Prostate gland (tissue), 2 donors: ENCODE measurements at regions not wholly inside any gene's neighbourhood (a gene's known extent, or its start where the extent isn't known, plus 50 kb on each side); places are given as distances from the start of the nearest gene placed in this dataset.

Experiments used
- DNase-seq: peaks from one replicate; pipeline ENCODE4 v3.0.0-alpha.2; 2019; ENCODE audit warnings: low spot score
- H3K27ac ChIP-seq, 2 donors: fragments of 200-600 bp; sonication (generic); 2 replicates each; pipeline ENCODE4 v1.5.1; 2017 to 2019
- H3K27me3 ChIP-seq: fragments of 200-600 bp; sonication (generic); replicated peaks from 2 replicates; pipeline ENCODE4 v1.5.1; 2019; ENCODE audit not compliant: insufficient read depth
- H3K36me3 ChIP-seq, 2 donors: fragments of 200-600 bp; sonication (generic); 1 replicate in 1 of 2; 2 replicates in 1 of 2; pipeline versions ENCODE4 v1.5.1 to v1.8.1; 2017 to 2019
- H3K4me1 ChIP-seq: fragments of 200-600 bp; sonication (generic); replicated peaks from 2 replicates; pipeline ENCODE4 v1.5.1; 2019
- H3K4me3 ChIP-seq, 2 donors: fragments of 200-600 bp; sonication (generic); 2 replicates each; pipeline ENCODE4 v1.5.1; 2017 to 2019
- H3K9me3 ChIP-seq: fragments of 200-600 bp; sonication (generic); 2 replicates; pipeline ENCODE4 v1.5.1; 2017
- CTCF ChIP-seq, 4 experiments: fragments of 200-600 bp in 2 of 4; fragments of 450-650 bp in 2 of 4; sonication (generic) in 2 of 4; IDR thresholded peaks; 1 replicate in 3 of 4; 2 replicates in 1 of 4; pipeline ENCODE4 v1.5.1; 2016 to 2019; ENCODE audit warnings: antibody characterized with exemption in 4 of 4, mild to moderate bottlenecking in 2 of 4, moderate library complexity in 2 of 4
- POLR2A ChIP-seq: fragments of 450-650 bp; IDR thresholded peaks from one replicate; pipeline ENCODE4 v1.6.1; 2016; ENCODE audit warnings: antibody characterized with exemption, mild to moderate bottlenecking
- POLR2AphosphoS5 ChIP-seq: sonication (generic); formaldehyde crosslinking; IDR thresholded peaks from one replicate; pipeline ENCODE4 v1.6.1; 2017; ENCODE audit warnings: antibody characterized with exemption
- WGBS: methylation state at CpG from one replicate; pipeline ENCODE4 v1.1.5; 2018; 5-methylcytosine and 5-hydroxymethylcytosine counted together
- intact Hi-C: fragments of 100-400 bp; cut with DNase I; formaldehyde crosslinking; loops from one replicate; pipeline ENCODE4 v1.14.2; 2022

GRCh38 chr12:90899456-90900182 lies 55.4 kb downstream of the CCER1 start:
- WGBS, result 70% methylated on average over 4 of the region's 4 CpGs
- intact Hi-C loops, result no loop called here
- DNase-seq, result no peak

GRCh38 chr12:90897986-90898385 lies 57.0 kb downstream of the CCER1 start:
- no peaks in the 10 kb centered on the region for H3K36me3 ChIP-seq
- no peaks in the 10 kb centered on the region for H3K27me3 ChIP-seq
- no peak for DNase-seq
- no peak overlapping the region for H3K4me3 ChIP-seq
- intact Hi-C loops, result no loop called here
- H3K4me1 ChIP-seq, result no peaks in the 10 kb centered on the region
- no peaks in the 10 kb centered on the region for H3K9me3 ChIP-seq
- TF ChIP-seq POLR2A (no peak), POLR2AphosphoS5 (no peak), CTCF (IDR thresholded peaks at IDR 0.05) (no peak)
- no peak overlapping the region for H3K27ac ChIP-seq

More at GRCh38 chr12:90899456-90900182, 55.4 kb downstream of the CCER1 start:
- Histone ChIP-seq H3K27ac (no peak overlapping the region), H3K4me1 (no peaks in the 10 kb centered on the region), H3K4me3 (no peak overlapping the region), H3K36me3 (no peaks in the 10 kb centered on the region), H3K9me3 (no peaks in the 10 kb centered on the region), H3K27me3 (no peaks in the 10 kb centered on the region)
- no peak for TF ChIP-seq POLR2A
- TF ChIP-seq POLR2AphosphoS5, result no peak
- TF ChIP-seq CTCF (IDR thresholded peaks at IDR 0.05), result no peak

GRCh38 chr12:90897316-90897715 lies 57.7 kb downstream of the CCER1 start:
- H3K4me3 ChIP-seq, result no peak overlapping the region
- no peaks in the 10 kb centered on the region for H3K36me3 ChIP-seq
- WGBS, result 89% methylated on average over 3 of the region's 3 CpGs
- no peaks in the 10 kb centered on the region for H3K9me3 ChIP-seq
- TF ChIP-seq CTCF (IDR thresholded peaks at IDR 0.05) (no peak), POLR2AphosphoS5 (no peak), POLR2A (no peak)
- no peak for DNase-seq
- H3K27me3 ChIP-seq, result no peaks in the 10 kb centered on the region
- H3K4me1 ChIP-seq, result no peaks in the 10 kb centered on the region
- intact Hi-C loops, result no loop called here
- H3K27ac ChIP-seq, result no peak overlapping the region

- intact Hi-C loops, result no loop called here
- TF ChIP-seq POLR2AphosphoS5 (no peak), CTCF (IDR thresholded peaks at IDR 0.05) (no peak), POLR2A (no peak)
- no peak overlapping the region for H3K27ac ChIP-seq
- no peaks in the 10 kb centered on the region for H3K27me3 ChIP-seq
- WGBS, result 97% methylated on average over 1 of the region's 1 CpG
- no peaks in the 10 kb centered on the region for H3K4me1 ChIP-seq
- no peak overlapping the region for H3K4me3 ChIP-seq
- DNase-seq, result no peak
- H3K9me3 ChIP-seq, result no peaks in the 10 kb centered on the region
- H3K36me3 ChIP-seq, result no peaks in the 10 kb centered on the region
Measured at GRCh38 chr12:90896821-90897220, 58.2 kb downstream of the CCER1 start.

GRCh38 chr12:90896164-90896563 lies 58.8 kb downstream of the CCER1 start:
- H3K4me1 ChIP-seq, result no peaks in the 10 kb centered on the region
- H3K4me3 ChIP-seq, result no peak overlapping the region
- TF ChIP-seq POLR2A, result no peak
- no peaks in the 10 kb centered on the region for H3K36me3 ChIP-seq
- no peak for DNase-seq
- H3K9me3 ChIP-seq, result no peaks in the 10 kb centered on the region
- no peaks in the 10 kb centered on the region for H3K27me3 ChIP-seq
- intact Hi-C loops, result no loop called here
- no peak overlapping the region for H3K27ac ChIP-seq
